GM19397 (cell line): ENCODE measurements at regions not wholly inside any gene's neighbourhood (a gene's known extent, or its start where the extent isn't known, plus 50 kb on each side); places are given as distances from the start of the nearest gene placed in this dataset.

ENCODE experiments used
- ATAC-seq: cut with Tn5 transposase; IDR thresholded peaks from one replicate; pipeline ENCODE4 v1.9.1; 2021; ENCODE audit warnings: mild to moderate bottlenecking, moderate library complexity; ENCODE audit not compliant: unreplicated experiment

- ATAC-seq, result no peak
Measured at GRCh38 chr22:17269224-17269606, 50.0 kb upstream of the ADA2 start.
